Breast epithelium (tissue), 4 donors: ENCODE measurements at regions not wholly inside any gene's neighbourhood (a gene's known extent, or its start where the extent isn't known, plus 50 kb on each side); places are given as distances from the start of the nearest gene placed in this dataset.

Source experiments
- DNase-seq, 2 donors: peaks; one replicate each; pipeline ENCODE4 v3.0.0-alpha.2; 2019; ENCODE audit warnings: low spot score in 2 of 2
- H3K27ac ChIP-seq, 2 donors: fragments of 200-600 bp; sonication (generic) in 1 of 2; one replicate each; pipeline ENCODE4 v1.5.1; 2016 to 2019; ENCODE audit warnings: mild to moderate bottlenecking in 1 of 2
- H3K27me3 ChIP-seq, 2 donors: fragments of 200-600 bp; sonication (generic) in 1 of 2; one replicate each; pipeline versions ENCODE4 v1.5.1 to v1.6.0; 2017 to 2019; ENCODE audit warnings: control low read depth in 1 of 2, mild to moderate bottlenecking in 1 of 2
- H3K36me3 ChIP-seq: fragments of 200-600 bp; one replicate; pipeline ENCODE4 v1.5.1; 2019
- H3K4me1 ChIP-seq, 2 donors: fragments of 200-600 bp; sonication (generic); one replicate each; pipeline ENCODE4 v1.5.1; 2016 to 2019; ENCODE audit warnings: control low read depth in 1 of 2
- H3K4me3 ChIP-seq, 3 donors: fragments of 200-600 bp; sonication (generic); 1 replicate in 2 of 3; 2 replicates in 1 of 3; pipeline ENCODE4 v1.5.1; 2016 to 2019; ENCODE audit warnings: mild to moderate bottlenecking in 3 of 3, moderate library complexity in 2 of 3
- H3K9me3 ChIP-seq, 2 donors: fragments of 200-600 bp; sonication (generic) in 1 of 2; one replicate each; pipeline ENCODE4 v1.5.1; 2016 to 2019; ENCODE audit warnings: control low read depth in 1 of 2
- POLR2A ChIP-seq: fragments of 450-650 bp; IDR thresholded peaks from one replicate; pipeline ENCODE4 v1.6.1; 2016; ENCODE audit warnings: antibody characterized with exemption, mild to moderate bottlenecking, moderate library complexity
- POLR2AphosphoS5 ChIP-seq, 3 donors: sonication (generic); formaldehyde crosslinking; IDR thresholded peaks; one replicate each; pipeline ENCODE4 v1.6.1; 2017; ENCODE audit warnings: antibody characterized with exemption in 3 of 3
- intact Hi-C: fragments of 100-400 bp; cut with DNase I; formaldehyde crosslinking; loops from one replicate; pipeline ENCODE4 v1.15.1; 2023; ENCODE audit warnings: low total_unique reads
- TF ChIP-seq, protein P1 (sequence below), 3 donors: fragments of 450-650 bp; IDR thresholded peaks; one replicate each; pipeline ENCODE4 v1.5.1; 2016 to 2017; ENCODE audit warnings: antibody characterized with exemption in 3 of 3, mild to moderate bottlenecking in 3 of 3, moderate library complexity in 3 of 3

- no peak for TF ChIP-seq POLR2AphosphoS5 (IDR thresholded peaks at IDR 0.05)
- TF ChIP-seq, protein P1, sequence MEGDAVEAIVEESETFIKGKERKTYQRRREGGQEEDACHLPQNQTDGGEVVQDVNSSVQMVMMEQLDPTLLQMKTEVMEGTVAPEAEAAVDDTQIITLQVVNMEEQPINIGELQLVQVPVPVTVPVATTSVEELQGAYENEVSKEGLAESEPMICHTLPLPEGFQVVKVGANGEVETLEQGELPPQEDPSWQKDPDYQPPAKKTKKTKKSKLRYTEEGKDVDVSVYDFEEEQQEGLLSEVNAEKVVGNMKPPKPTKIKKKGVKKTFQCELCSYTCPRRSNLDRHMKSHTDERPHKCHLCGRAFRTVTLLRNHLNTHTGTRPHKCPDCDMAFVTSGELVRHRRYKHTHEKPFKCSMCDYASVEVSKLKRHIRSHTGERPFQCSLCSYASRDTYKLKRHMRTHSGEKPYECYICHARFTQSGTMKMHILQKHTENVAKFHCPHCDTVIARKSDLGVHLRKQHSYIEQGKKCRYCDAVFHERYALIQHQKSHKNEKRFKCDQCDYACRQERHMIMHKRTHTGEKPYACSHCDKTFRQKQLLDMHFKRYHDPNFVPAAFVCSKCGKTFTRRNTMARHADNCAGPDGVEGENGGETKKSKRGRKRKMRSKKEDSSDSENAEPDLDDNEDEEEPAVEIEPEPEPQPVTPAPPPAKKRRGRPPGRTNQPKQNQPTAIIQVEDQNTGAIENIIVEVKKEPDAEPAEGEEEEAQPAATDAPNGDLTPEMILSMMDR (IDR thresholded peaks at IDR 0.05): no peak
- no peak for TF ChIP-seq POLR2A
These were observed 392.9 kb upstream of the B3GALT2 start for GRCh38 chr1:193579323-193579722.

GRCh38 chr1:193574913-193575312, 388.5 kb upstream of the B3GALT2 start:
- no peak overlapping the region for H3K27ac ChIP-seq

More at GRCh38 chr1:193579323-193579722, 392.9 kb upstream of the B3GALT2 start:
- intact Hi-C loops: no loop called here
- DNase-seq: no peak
- H3K4me1 ChIP-seq: no peaks in the 10 kb centered on the region
- no peaks in the 10 kb centered on the region for H3K27me3 ChIP-seq
- no peaks in the 10 kb centered on the region for H3K9me3 ChIP-seq
- H3K36me3 ChIP-seq: no peaks in the 10 kb centered on the region
- H3K4me3 ChIP-seq: no peak overlapping the region
- no peak overlapping the region for H3K27ac ChIP-seq

DNA sequence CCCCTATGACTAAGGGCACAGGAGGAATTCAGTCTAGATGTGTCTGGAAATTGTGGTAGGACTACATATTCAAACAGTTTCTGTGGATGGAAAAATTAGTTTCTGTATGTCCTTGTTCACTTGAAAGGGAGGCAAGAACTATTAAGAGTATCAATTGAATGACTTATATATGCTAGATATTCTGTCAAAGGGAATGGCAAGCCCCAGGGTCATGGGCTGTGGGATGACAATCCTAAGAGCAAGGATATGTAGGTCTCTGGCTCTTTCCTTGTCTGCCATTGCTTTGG, 383.5 kb upstream of the B3GALT2 start:
- H3K27ac ChIP-seq: no peak overlapping the region
- DNase-seq: no peak
- no peaks in the 10 kb centered on the region for H3K36me3 ChIP-seq
- intact Hi-C loops: no loop called here
- no peaks in the 10 kb centered on the region for H3K4me1 ChIP-seq
- no peak for TF ChIP-seq POLR2A
- TF ChIP-seq POLR2AphosphoS5 (IDR thresholded peaks at IDR 0.05): no peak
- TF ChIP-seq, protein P1 (IDR thresholded peaks at IDR 0.05): no peak
- H3K27me3 ChIP-seq: no peaks in the 10 kb centered on the region
- H3K9me3 ChIP-seq: peaks cover 0 to 8% of the 10 kb centered on the region in 2 donors
- no peak overlapping the region for H3K4me3 ChIP-seq

More at GRCh38 chr1:193574913-193575312, 388.5 kb upstream of the B3GALT2 start:
- Histone ChIP-seq H3K27me3 (no peaks in the 10 kb centered on the region), H3K4me3 (no peak overlapping the region), H3K9me3 (peaks cover 0 to 8% of the 10 kb centered on the region in 2 donors), H3K36me3 (no peaks in the 10 kb centered on the region), H3K4me1 (no peaks in the 10 kb centered on the region)
- intact Hi-C loops: no loop called here
- no peak for DNase-seq
- no peak for TF ChIP-seq POLR2AphosphoS5 (IDR thresholded peaks at IDR 0.05)
- TF ChIP-seq, protein P1 (IDR thresholded peaks at IDR 0.05): no peak
- no peak for TF ChIP-seq POLR2A

DNA sequence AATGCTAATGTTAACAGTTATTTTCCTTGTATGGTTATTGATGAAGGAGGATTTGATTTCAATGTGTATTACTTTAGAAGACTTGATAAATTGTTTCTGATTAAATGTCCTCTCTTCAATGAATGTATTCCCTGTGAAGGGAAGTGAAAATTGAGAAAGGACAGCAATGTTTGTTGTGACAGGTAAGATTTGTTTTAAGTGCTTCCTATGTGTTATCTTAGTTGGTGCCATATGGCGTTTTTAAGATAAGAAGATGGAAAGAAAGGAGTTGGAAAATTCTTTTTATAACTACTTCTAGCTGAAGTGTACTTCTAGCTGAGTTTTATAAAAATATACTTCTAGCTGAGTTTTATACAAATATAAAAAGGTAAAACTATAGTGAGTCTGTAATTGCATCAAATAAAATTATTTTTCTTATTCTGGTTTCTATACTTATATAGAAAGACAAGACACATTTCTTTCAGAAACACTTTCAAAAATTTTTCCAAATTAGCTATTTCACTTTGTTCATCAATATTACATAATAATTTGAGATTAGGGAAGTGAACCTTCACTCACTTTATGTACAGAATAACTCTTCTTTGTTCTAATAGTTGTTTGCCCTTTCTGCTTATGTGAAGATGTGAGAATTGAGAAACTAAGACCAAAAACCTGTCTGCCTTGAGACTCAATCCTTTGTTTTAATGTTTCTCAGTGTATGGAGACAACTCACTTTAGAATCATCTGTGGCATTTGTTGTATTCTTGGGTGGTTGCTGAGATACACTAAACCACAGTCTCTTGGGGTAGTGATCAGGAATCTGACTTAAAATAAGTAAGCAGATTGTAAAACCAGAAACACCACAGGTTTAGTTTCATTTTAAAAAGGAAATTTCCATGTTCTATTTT, 382.9 kb upstream of the B3GALT2 start:
- H3K27ac ChIP-seq: no peak overlapping the region
- no peaks in the 10 kb centered on the region for H3K27me3 ChIP-seq
- TF ChIP-seq POLR2AphosphoS5 (IDR thresholded peaks at IDR 0.05) (no peak), POLR2A (no peak)
- TF ChIP-seq, protein P1 (IDR thresholded peaks at IDR 0.05): no peak
- H3K4me1 ChIP-seq: no peaks in the 10 kb centered on the region
- no peak for DNase-seq
- intact Hi-C loops: no loop called here
- H3K9me3 ChIP-seq: peaks cover 0 to 8% of the 10 kb centered on the region in 2 donors
- H3K4me3 ChIP-seq: no peak overlapping the region
- H3K36me3 ChIP-seq: no peaks in the 10 kb centered on the region

DNA sequence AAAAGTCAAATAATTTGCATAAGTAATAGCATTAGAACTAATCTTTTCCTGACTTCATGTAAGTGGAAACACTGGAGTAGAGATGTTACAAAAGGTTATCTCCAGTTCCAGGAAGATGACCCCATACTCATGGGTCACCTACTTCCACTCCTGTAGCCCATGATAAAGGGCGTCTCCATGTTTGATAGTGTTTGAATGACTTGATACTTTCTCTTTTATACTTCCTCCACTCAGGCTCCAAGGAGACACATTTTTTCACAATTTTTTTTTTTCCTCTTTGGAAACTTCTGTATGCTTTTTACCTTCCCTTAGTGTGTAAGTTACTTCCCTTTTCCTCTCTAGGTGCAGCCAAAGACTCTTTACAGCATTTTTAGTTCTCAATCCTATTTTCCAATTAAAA, 382.1 kb upstream of the B3GALT2 start:
- Histone ChIP-seq H3K4me1 (no peaks in the 10 kb centered on the region), H3K27ac (no peak overlapping the region), H3K36me3 (no peaks in the 10 kb centered on the region), H3K4me3 (no peak overlapping the region), H3K9me3 (peaks cover 0 to 8% of the 10 kb centered on the region in 2 donors), H3K27me3 (no peaks in the 10 kb centered on the region)
- intact Hi-C loops: no loop called here
- TF ChIP-seq, protein P1 (IDR thresholded peaks at IDR 0.05): no peak
- TF ChIP-seq POLR2A: no peak
- no peak for TF ChIP-seq POLR2AphosphoS5 (IDR thresholded peaks at IDR 0.05)
- no peak for DNase-seq
